ENCODE measurements at regions not wholly inside any gene's neighbourhood (a gene's known extent, or its start where the extent isn't known, plus 50 kb on each side); places are given as distances from the start of the nearest gene placed in this dataset.

- CTCF ChIA-PET: no interaction called here
- DNase-seq (no peak), ATAC-seq (ENCODE audit: poor library complexity) (no peak)
- Mint-ChIP-seq H3K4me3 (no peak overlapping the region), H3K27ac (no peak overlapping the region), H3K4me1 (ENCODE audit: low read depth) (no peaks in the 10 kb centered on the region), H3K27me3 (no peaks in the 10 kb centered on the region), H3K36me3 (ENCODE audit: low read depth) (no peaks in the 10 kb centered on the region), H3K9me3 (peaks cover 9% of the 10 kb centered on the region)
- H3K36me3 ChIP-seq (ENCODE audit: insufficient read depth, low read length): no peaks in the 10 kb centered on the region
- peaks cover 3 to 9% of the 10 kb centered on the region in 2 experiments for H3K9me3 ChIP-seq (ENCODE audit: control insufficient read depth in 1 of 2, insufficient read depth in 1 of 2, low read length in 2 of 2)
- H3K4me3 ChIP-seq (ENCODE audit: low read length): no peak overlapping the region
- no peaks in the 10 kb centered on the region for H3K4me1 ChIP-seq (ENCODE audit: insufficient read depth, low read length)
- POLR2A ChIA-PET: no interaction called here
- H3K27me3 ChIP-seq (ENCODE audit: control insufficient read depth in 1 of 2, insufficient read depth in 2 of 2, low read length in 2 of 2): no peaks in the 10 kb centered on the region
- H3K27ac ChIP-seq (ENCODE audit: low read depth in 1 of 2, low read length in 2 of 2): no peak overlapping the region
- intact Hi-C loops (cut with DNase I, micrococcal nuclease): no loop called here
- TF ChIP-seq CTCF (IDR thresholded peaks at IDR 0.05): no peak
Measured at GRCh38 chr2:5215989-5216607, 476.1 kb upstream of the SOX11 start.

- ATAC-seq (ENCODE audit: poor library complexity): no peak
- no peaks in the 10 kb centered on the region for H3K27me3 Mint-ChIP-seq
- intact Hi-C loops (cut with DNase I, micrococcal nuclease): no loop called here
- TF ChIP-seq CTCF (IDR thresholded peaks at IDR 0.05): no peak
- H3K4me1 Mint-ChIP-seq (ENCODE audit: low read depth): no peaks in the 10 kb centered on the region
- POLR2A ChIA-PET: no interaction called here
- no peak overlapping the region for H3K27ac Mint-ChIP-seq
- no peaks in the 10 kb centered on the region for H3K27me3 ChIP-seq (ENCODE audit: control insufficient read depth in 1 of 2, insufficient read depth in 2 of 2, low read length in 2 of 2)
- no peaks in the 10 kb centered on the region for H3K4me1 ChIP-seq (ENCODE audit: insufficient read depth, low read length)
- CTCF ChIA-PET: no interaction called here
- H3K9me3 Mint-ChIP-seq: peaks cover 5% of the 10 kb centered on the region
- DNase-seq: no peak
- no peak overlapping the region for H3K4me3 Mint-ChIP-seq
- no peaks in the 10 kb centered on the region for H3K36me3 ChIP-seq (ENCODE audit: insufficient read depth, low read length)
- H3K4me3 ChIP-seq (ENCODE audit: low read length): no peak overlapping the region
- H3K27ac ChIP-seq (ENCODE audit: low read depth in 1 of 2, low read length in 2 of 2): no peak overlapping the region
- H3K9me3 ChIP-seq (ENCODE audit: control insufficient read depth in 1 of 2, insufficient read depth in 1 of 2, low read length in 2 of 2): peaks cover 0 to 7% of the 10 kb centered on the region in 2 experiments
- no peaks in the 10 kb centered on the region for H3K36me3 Mint-ChIP-seq (ENCODE audit: low read depth)
Measured at GRCh38 chr2:5227062-5227699, 465.0 kb upstream of the SOX11 start.

DNA sequence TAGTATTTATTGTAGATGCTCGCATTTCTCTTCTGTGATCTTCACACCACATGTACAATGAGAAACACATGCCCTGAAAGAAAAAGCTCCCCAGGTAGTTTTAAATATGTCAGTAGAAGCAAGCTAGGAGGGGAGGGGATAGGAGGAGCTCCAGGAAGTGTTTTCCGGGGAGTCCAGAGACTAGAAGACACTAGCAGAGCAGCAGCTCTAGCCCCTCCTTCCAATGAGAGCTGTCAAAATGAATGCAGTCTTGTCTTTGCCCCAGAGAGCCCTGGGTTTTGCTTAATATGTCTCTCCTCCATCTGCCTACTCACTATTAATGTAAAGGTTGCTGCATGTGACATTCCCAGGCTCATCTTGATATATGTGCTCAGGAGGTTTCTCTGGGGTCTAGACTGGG, 462.6 kb upstream of the SOX11 start:
- Histone ChIP-seq H3K4me1 (ENCODE audit: insufficient read depth, low read length) (no peaks in the 10 kb centered on the region), H3K27me3 (ENCODE audit: control insufficient read depth in 1 of 2, insufficient read depth in 2 of 2, low read length in 2 of 2) (no peaks in the 10 kb centered on the region), H3K4me3 (ENCODE audit: low read length) (no peak overlapping the region), H3K9me3 (ENCODE audit: control insufficient read depth in 1 of 2, insufficient read depth in 1 of 2, low read length in 2 of 2) (peaks cover 0 to 7% of the 10 kb centered on the region in 2 experiments), H3K27ac (ENCODE audit: low read depth in 1 of 2, low read length in 2 of 2) (no peak overlapping the region), H3K36me3 (ENCODE audit: insufficient read depth, low read length) (no peaks in the 10 kb centered on the region)
- CTCF ChIA-PET: no interaction called here
- intact Hi-C loops (cut with DNase I, micrococcal nuclease): no loop called here
- ATAC-seq (ENCODE audit: poor library complexity): no peak
- POLR2A ChIA-PET: no interaction called here
- no peaks in the 10 kb centered on the region for H3K36me3 Mint-ChIP-seq (ENCODE audit: low read depth)
- peaks cover 5% of the 10 kb centered on the region for H3K9me3 Mint-ChIP-seq
- H3K4me3 Mint-ChIP-seq: no peak overlapping the region
- no peaks in the 10 kb centered on the region for H3K27me3 Mint-ChIP-seq
- DNase-seq: no peak
- H3K4me1 Mint-ChIP-seq (ENCODE audit: low read depth): no peaks in the 10 kb centered on the region
- no peak for TF ChIP-seq CTCF (IDR thresholded peaks at IDR 0.05)
- H3K27ac Mint-ChIP-seq: no peak overlapping the region

Measured in CD4-positive, alpha-beta T cell (primary cell).